ENCODE measurements at regions not wholly inside any gene's neighbourhood (a gene's known extent, or its start where the extent isn't known, plus 50 kb on each side); places are given as distances from the start of the nearest gene placed in this dataset.

GRCh38 chr3:159616234-159616825 is 372.3 kb upstream of the IL12A start:
- DNase-seq (ENCODE audit: low read depth in 2 of 2), result no peak

GRCh38 chr3:159619341-159619885 is 369.2 kb upstream of the IL12A start:
- no peak for DNase-seq (ENCODE audit: low read depth in 2 of 2)

GRCh38 chr3:159620281-159620680 is 368.4 kb upstream of the IL12A start:
- no peak for DNase-seq (ENCODE audit: low read depth in 2 of 2)

GRCh38 chr3:159620873-159621272 is 367.8 kb upstream of the IL12A start:
- DNase-seq (ENCODE audit: low read depth in 2 of 2), result no peak

GRCh38 chr3:159624616-159625015 is 364.0 kb upstream of the IL12A start:
- DNase-seq (ENCODE audit: low read depth in 2 of 2), result no peak

GRCh38 chr3:159625594-159625993 is 363.0 kb upstream of the IL12A start:
- DNase-seq (ENCODE audit: low read depth in 2 of 2), result no peak

GRCh38 chr3:159626598-159626997 is 362.0 kb upstream of the IL12A start:
- DNase-seq (ENCODE audit: low read depth in 2 of 2), result no peak

- no peak for DNase-seq (ENCODE audit: low read depth in 2 of 2)
These were observed 361.4 kb upstream of the IL12A start for GRCh38 chr3:159627229-159627628.

- DNase-seq (ENCODE audit: low read depth in 2 of 2), result no peak
These were observed 361.0 kb upstream of the IL12A start for GRCh38 chr3:159627634-159628033.

GRCh38 chr3:159629329-159630084 is 359.1 kb upstream of the IL12A start:
- no peak for DNase-seq (ENCODE audit: low read depth in 2 of 2)

- DNase-seq (ENCODE audit: low read depth in 2 of 2), result no peak
These were observed 357.4 kb upstream of the IL12A start for GRCh38 chr3:159631226-159631625.

GRCh38 chr3:159632128-159632527 is 356.5 kb upstream of the IL12A start:
- DNase-seq (ENCODE audit: low read depth in 2 of 2), result no peak

GRCh38 chr3:159632851-159633250 is 355.8 kb upstream of the IL12A start:
- DNase-seq (ENCODE audit: low read depth in 2 of 2), result no peak

- DNase-seq (ENCODE audit: low read depth in 2 of 2), result no peak
These were observed 354.2 kb upstream of the IL12A start for GRCh38 chr3:159634483-159634882.

GRCh38 chr3:159635047-159635641 is 353.5 kb upstream of the IL12A start:
- no peak for DNase-seq (ENCODE audit: low read depth in 2 of 2)

GRCh38 chr3:159637883-159638542 is 350.6 kb upstream of the IL12A start:
- DNase-seq (ENCODE audit: low read depth in 2 of 2), result no peak

GRCh38 chr3:159640225-159640624 is 348.4 kb upstream of the IL12A start:
- DNase-seq (ENCODE audit: low read depth in 2 of 2), result no peak

- DNase-seq (ENCODE audit: low read depth in 2 of 2), result no peak
These were observed 345.2 kb upstream of the IL12A start for GRCh38 chr3:159643406-159643805.

- DNase-seq (ENCODE audit: low read depth in 2 of 2), result no peak
These were observed 342.8 kb upstream of the IL12A start for GRCh38 chr3:159645874-159646273.

- DNase-seq (ENCODE audit: low read depth in 2 of 2), result no peak
These were observed 338.7 kb upstream of the IL12A start for GRCh38 chr3:159649951-159650350.

GRCh38 chr3:159650726-159651125 is 337.9 kb upstream of the IL12A start:
- no peak for DNase-seq (ENCODE audit: low read depth in 2 of 2)

GRCh38 chr3:159652452-159652851 is 336.2 kb upstream of the IL12A start:
- no peak for DNase-seq (ENCODE audit: low read depth in 2 of 2)
